Activated naive CD4-positive, alpha-beta T cell treated with anti-CD3 and anti-CD28 coated beads for 36 hours (primary cell): ENCODE measurements at regions not wholly inside any gene's neighbourhood (a gene's known extent, or its start where the extent isn't known, plus 50 kb on each side); places are given as distances from the start of the nearest gene placed in this dataset.

Experiments used
- CTCF ChIA-PET: fragments of 350-600 bp; sonication (Branson Sonifier 250); formaldehyde crosslinking; loops from one replicate; lab custom pipeline; 2021; ENCODE audit warnings: antibody characterized with exemption; lab: Charles Lee
- DNase-seq: peaks from one replicate; pipeline ENCODE4 v3.0.0-alpha.2; 2020
- H3K27ac Mint-ChIP-seq: one replicate; pipeline ENCODE4 v1.8.0; 2021; ENCODE audit warnings: mild to moderate bottlenecking, mixed read lengths
- H3K27me3 Mint-ChIP-seq: one replicate; pipeline ENCODE4 v1.8.0; 2021; ENCODE audit warnings: low read depth, mixed read lengths
- H3K36me3 Mint-ChIP-seq: one replicate; pipeline ENCODE4 v1.8.0; 2021; ENCODE audit warnings: low read depth, mixed read lengths
- H3K4me1 Mint-ChIP-seq: one replicate; pipeline ENCODE4 v1.8.0; 2021; ENCODE audit warnings: low read depth, mixed read lengths
- H3K4me3 Mint-ChIP-seq: one replicate; pipeline ENCODE4 v1.8.0; 2021; ENCODE audit warnings: mild to moderate bottlenecking, moderate library complexity, mixed read lengths
- H3K9me3 Mint-ChIP-seq: one replicate; pipeline ENCODE4 v1.8.0; 2021; ENCODE audit warnings: mixed read lengths
- intact Hi-C: fragments of 100-400 bp; cut with micrococcal nuclease; formaldehyde crosslinking; loops from one replicate; pipeline ENCODE4 v1.15.1; 2023

GRCh38 chr6:121826156-121826810, 390.8 kb downstream of the GJA1 start:
- CTCF ChIA-PET, result no interaction called here
- H3K27me3 Mint-ChIP-seq, result peaks cover 2% of the 10 kb centered on the region
- peaks cover 3% of the 10 kb centered on the region for H3K9me3 Mint-ChIP-seq
- intact Hi-C loops, result loop anchor here (5.0 kb wide), 1 partner anchor 179 kb away; no protein-coding TSS in a partner anchor
- H3K36me3 Mint-ChIP-seq, result no peaks in the 10 kb centered on the region
- H3K4me3 Mint-ChIP-seq, result no peak overlapping the region
- no peak overlapping the region for H3K27ac Mint-ChIP-seq
- peaks cover 5% of the 10 kb centered on the region for H3K4me1 Mint-ChIP-seq
- no peak for DNase-seq

GRCh38 chr6:121828146-121828886, 392.9 kb downstream of the GJA1 start:
- Mint-ChIP-seq H3K27me3 (peaks cover 2% of the 10 kb centered on the region), H3K4me1 (peaks cover 5% of the 10 kb centered on the region), H3K9me3 (no peaks in the 10 kb centered on the region), H3K4me3 (no peak overlapping the region), H3K36me3 (no peaks in the 10 kb centered on the region), H3K27ac (no peak overlapping the region)
- no peak for DNase-seq
- intact Hi-C loops, result loop anchor here (5.0 kb wide), 1 partner anchor 181 kb away; no protein-coding TSS in a partner anchor
- CTCF ChIA-PET, result interaction anchor here (0.6 kb wide), 1 partner anchor 169 kb away, joined by 4 read pairs; no protein-coding TSS in a partner anchor

- H3K27ac Mint-ChIP-seq, result no peak overlapping the region
- intact Hi-C loops, result no loop called here
- H3K36me3 Mint-ChIP-seq, result no peaks in the 10 kb centered on the region
- CTCF ChIA-PET, result interaction anchor here (1.0 kb wide), 1 partner anchor 18 kb away, joined by 3 read pairs; no protein-coding TSS in a partner anchor
- no peaks in the 10 kb centered on the region for H3K9me3 Mint-ChIP-seq
- DNase-seq, result no peak
- H3K27me3 Mint-ChIP-seq, result peaks cover 2% of the 10 kb centered on the region
- H3K4me3 Mint-ChIP-seq, result no peak overlapping the region
- H3K4me1 Mint-ChIP-seq, result peaks cover 5% of the 10 kb centered on the region
Measured at GRCh38 chr6:121830736-121831135, 395.3 kb downstream of the GJA1 start.

- intact Hi-C loops, result no loop called here
Measured at GRCh38 chr6:121835662-121836061, 400.2 kb downstream of the GJA1 start.

GRCh38 chr6:121837545-121838229, 402.2 kb downstream of the GJA1 start:
- no peaks in the 10 kb centered on the region for H3K36me3 Mint-ChIP-seq
- DNase-seq, result no peak
- CTCF ChIA-PET, result interaction anchor here (1.6 kb wide), 1 partner anchor 13 kb away, joined by 8 read pairs; no protein-coding TSS in a partner anchor
- no peaks in the 10 kb centered on the region for H3K9me3 Mint-ChIP-seq
- intact Hi-C loops, result no loop called here
- H3K4me1 Mint-ChIP-seq, result peaks cover 9% of the 10 kb centered on the region
- H3K4me3 Mint-ChIP-seq, result no peak overlapping the region
- H3K27ac Mint-ChIP-seq, result no peak overlapping the region
- no peaks in the 10 kb centered on the region for H3K27me3 Mint-ChIP-seq

More at GRCh38 chr6:121835662-121836061, 400.2 kb downstream of the GJA1 start:
- peaks cover 9% of the 10 kb centered on the region for H3K4me1 Mint-ChIP-seq
- CTCF ChIA-PET, result no interaction called here
- H3K9me3 Mint-ChIP-seq, result no peaks in the 10 kb centered on the region
- no peak for DNase-seq
- H3K36me3 Mint-ChIP-seq, result no peaks in the 10 kb centered on the region
- H3K27ac Mint-ChIP-seq, result no peak overlapping the region
- H3K27me3 Mint-ChIP-seq, result no peaks in the 10 kb centered on the region
- no peak overlapping the region for H3K4me3 Mint-ChIP-seq

GRCh38 chr6:121838842-121839241, 403.4 kb downstream of the GJA1 start:
- Mint-ChIP-seq H3K9me3 (no peaks in the 10 kb centered on the region), H3K36me3 (no peaks in the 10 kb centered on the region), H3K4me1 (peaks cover 9% of the 10 kb centered on the region), H3K4me3 (no peak overlapping the region), H3K27ac (no peak overlapping the region), H3K27me3 (no peaks in the 10 kb centered on the region)
- CTCF ChIA-PET, result no interaction called here
- peak; percentile 12 for DNase-seq
- intact Hi-C loops, result no loop called here

- DNase-seq, result no peak
- intact Hi-C loops, result loop anchor here (10.0 kb wide), 3 partner anchors 245 to 695 kb away; no protein-coding TSS in a partner anchor
- H3K36me3 Mint-ChIP-seq, result no peaks in the 10 kb centered on the region
- peaks cover 13% of the 10 kb centered on the region for H3K4me1 Mint-ChIP-seq
- no peaks in the 10 kb centered on the region for H3K9me3 Mint-ChIP-seq
- no peak overlapping the region for H3K4me3 Mint-ChIP-seq
- H3K27ac Mint-ChIP-seq, result no peak overlapping the region
- CTCF ChIA-PET, result interaction anchor here (0.5 kb wide), 1 partner anchor 52 kb away, joined by 3 read pairs; no protein-coding TSS in a partner anchor
- no peaks in the 10 kb centered on the region for H3K27me3 Mint-ChIP-seq
Measured at GRCh38 chr6:121839896-121840295, 404.4 kb downstream of the GJA1 start.

GRCh38 chr6:121844898-121845297, 409.5 kb downstream of the GJA1 start:
- intact Hi-C loops, result loop anchor here (5.0 to 10.0 kb wide), 4 partner anchors 187 to 690 kb away; no protein-coding TSS in a partner anchor
- CTCF ChIA-PET, result no interaction called here
- no peak overlapping the region for H3K27ac Mint-ChIP-seq
- H3K36me3 Mint-ChIP-seq, result no peaks in the 10 kb centered on the region
- no peaks in the 10 kb centered on the region for H3K9me3 Mint-ChIP-seq
- H3K4me1 Mint-ChIP-seq, result peaks cover 11% of the 10 kb centered on the region
- DNase-seq, result no peak
- no peaks in the 10 kb centered on the region for H3K27me3 Mint-ChIP-seq
- no peak overlapping the region for H3K4me3 Mint-ChIP-seq

- H3K36me3 Mint-ChIP-seq, result no peaks in the 10 kb centered on the region
- H3K27ac Mint-ChIP-seq, result no peak overlapping the region
- H3K4me3 Mint-ChIP-seq, result no peak overlapping the region
- DNase-seq, result no peak
- peaks cover 3% of the 10 kb centered on the region for H3K27me3 Mint-ChIP-seq
- CTCF ChIA-PET, result interaction anchor here (3.1 kb wide), 1 partner anchor 412 kb away, joined by 15 read pairs; the partner anchor contains the start of gene GJA1
- intact Hi-C loops, result loop anchor here (5.0 to 10.0 kb wide), 4 partner anchors 184 to 687 kb away; no protein-coding TSS in a partner anchor
- peaks cover 11% of the 10 kb centered on the region for H3K4me1 Mint-ChIP-seq
- H3K9me3 Mint-ChIP-seq, result no peaks in the 10 kb centered on the region
Measured at GRCh38 chr6:121847806-121848522, 412.5 kb downstream of the GJA1 start.

GRCh38 chr6:121848523-121849255, 413.2 kb downstream of the GJA1 start:
- no peak for DNase-seq
- Mint-ChIP-seq H3K27ac (no peak overlapping the region), H3K36me3 (no peaks in the 10 kb centered on the region), H3K9me3 (no peaks in the 10 kb centered on the region), H3K4me1 (peaks cover 11% of the 10 kb centered on the region), H3K27me3 (peaks cover 3% of the 10 kb centered on the region), H3K4me3 (no peak overlapping the region)
- CTCF ChIA-PET, result interaction anchor here (0.6 to 3.1 kb wide), 9 partner anchors 10 to 791 kb away, joined by 3 to 15 read pairs (median 3); partner anchors contain the start of gene GJA1
- intact Hi-C loops, result loop anchor here (1.0 to 10.0 kb wide), 6 partner anchors 184 to 793 kb away; no protein-coding TSS in a partner anchor

GRCh38 chr6:121849477-121849876, 414.0 kb downstream of the GJA1 start:
- Mint-ChIP-seq H3K4me1 (peaks cover 7% of the 10 kb centered on the region), H3K9me3 (no peaks in the 10 kb centered on the region), H3K36me3 (no peaks in the 10 kb centered on the region), H3K27ac (no peak overlapping the region), H3K4me3 (no peak overlapping the region), H3K27me3 (peaks cover 5% of the 10 kb centered on the region)
- CTCF ChIA-PET, result interaction anchor here (0.6 to 3.1 kb wide), 12 partner anchors 9 to 792 kb away, joined by 3 to 15 read pairs (median 3); partner anchors contain the start of gene GJA1
- DNase-seq, result peak; percentile 54
- intact Hi-C loops, result loop anchor here (1.0 to 10.0 kb wide), 6 partner anchors 183 to 794 kb away; no protein-coding TSS in a partner anchor
